ENCODE measurements at regions not wholly inside any gene's neighbourhood (a gene's known extent, or its start where the extent isn't known, plus 50 kb on each side); places are given as distances from the start of the nearest gene placed in this dataset.
A peak's percentile ranks its signal among the peaks of the same experiment; 100 is the strongest.

GRCh38 chr15:70200511-70201424, 103.1 kb upstream of the TLE3 start:
- peaks cover 15% of the 10 kb centered on the region for H3K4me1 ChIP-seq
- H3K4me3 ChIP-seq: no peak overlapping the region
- peaks cover 7% of the 10 kb centered on the region for H3K27me3 ChIP-seq
- no peaks in the 10 kb centered on the region for H3K36me3 ChIP-seq
- H3K9me3 ChIP-seq (replicated peaks): no peaks in the 10 kb centered on the region
- DNase-seq: peak in 1 of 2 experiments; percentile 27
- H3K27ac ChIP-seq: no peak overlapping the region

DNA sequence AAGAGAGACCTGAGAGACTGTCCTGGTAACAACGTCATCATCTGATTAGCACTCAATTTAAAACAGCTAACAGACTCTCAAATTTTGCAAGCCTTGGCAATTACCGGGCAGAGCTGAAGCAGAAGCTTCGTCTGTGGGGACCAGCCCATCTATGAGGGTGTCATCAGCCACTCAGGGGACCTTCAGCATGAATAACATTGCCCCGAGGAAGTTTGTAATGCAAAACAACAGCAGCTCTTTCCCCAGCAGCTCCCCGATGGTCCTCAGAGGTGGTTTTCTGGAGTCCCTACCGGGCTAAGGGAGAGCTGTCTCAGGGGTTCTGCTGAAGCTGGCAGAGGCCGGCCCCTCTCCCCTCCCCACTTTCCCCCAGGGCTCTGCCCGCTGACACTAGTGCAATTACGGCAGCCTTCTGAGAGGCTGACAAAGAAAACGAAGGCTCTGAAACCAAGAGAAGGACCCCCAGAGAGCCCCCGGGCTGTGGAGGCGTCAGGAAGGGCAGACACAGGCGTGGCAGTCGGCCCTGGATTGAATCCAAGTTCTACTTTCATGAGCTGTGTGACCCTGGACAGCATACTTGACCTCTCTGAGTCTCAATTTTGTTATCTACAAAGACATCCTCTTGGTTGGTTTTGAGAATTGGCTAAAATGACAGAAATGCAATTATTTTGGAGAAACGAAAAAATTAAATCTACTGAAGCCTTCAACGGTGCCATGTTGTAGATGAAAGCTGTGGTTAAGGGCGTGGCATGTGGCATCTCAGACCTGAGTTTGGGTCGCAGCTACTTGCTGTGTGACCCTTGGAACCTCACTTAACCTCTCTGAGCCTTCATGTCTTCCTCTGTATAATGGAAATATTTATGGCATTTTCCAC, 102.1 kb upstream of the TLE3 start:
- Histone ChIP-seq H3K4me3 (no peak overlapping the region), H3K27me3 (peaks cover 7% of the 10 kb centered on the region), H3K27ac (no peak overlapping the region), H3K36me3 (no peaks in the 10 kb centered on the region), H3K4me1 (peaks cover 19% of the 10 kb centered on the region), H3K9me3 (replicated peaks) (no peaks in the 10 kb centered on the region)
- no peak for DNase-seq

GRCh38 chr15:70199124-70199482, 101.4 kb upstream of the TLE3 start:
- Histone ChIP-seq H3K4me1 (peaks cover 19% of the 10 kb centered on the region), H3K4me3 (no peak overlapping the region), H3K27ac (no peak overlapping the region)

GRCh38 chr15:70198441-70199123, 100.9 kb upstream of the TLE3 start:
- H3K4me3 ChIP-seq: no peak overlapping the region
- H3K4me1 ChIP-seq: peaks cover 19% of the 10 kb centered on the region
- H3K27me3 ChIP-seq: peaks cover 7% of the 10 kb centered on the region
- no peaks in the 10 kb centered on the region for H3K36me3 ChIP-seq
- no peak for DNase-seq
- no peaks in the 10 kb centered on the region for H3K9me3 ChIP-seq (replicated peaks)
- H3K27ac ChIP-seq: no peak overlapping the region

More at GRCh38 chr15:70199124-70199482, 101.4 kb upstream of the TLE3 start:
- Histone ChIP-seq H3K9me3 (replicated peaks) (no peaks in the 10 kb centered on the region), H3K36me3 (no peaks in the 10 kb centered on the region), H3K27me3 (peaks cover 7% of the 10 kb centered on the region)
- no peak for DNase-seq

GRCh38 chr15:70197945-70198361, 100.2 kb upstream of the TLE3 start:
- DNase-seq: no peak
- no peak overlapping the region for H3K27ac ChIP-seq
- H3K9me3 ChIP-seq (replicated peaks): no peaks in the 10 kb centered on the region
- H3K4me3 ChIP-seq: no peak overlapping the region
- H3K36me3 ChIP-seq: no peaks in the 10 kb centered on the region
- peaks cover 7% of the 10 kb centered on the region for H3K27me3 ChIP-seq
- H3K4me1 ChIP-seq: peaks cover 19% of the 10 kb centered on the region

DNA sequence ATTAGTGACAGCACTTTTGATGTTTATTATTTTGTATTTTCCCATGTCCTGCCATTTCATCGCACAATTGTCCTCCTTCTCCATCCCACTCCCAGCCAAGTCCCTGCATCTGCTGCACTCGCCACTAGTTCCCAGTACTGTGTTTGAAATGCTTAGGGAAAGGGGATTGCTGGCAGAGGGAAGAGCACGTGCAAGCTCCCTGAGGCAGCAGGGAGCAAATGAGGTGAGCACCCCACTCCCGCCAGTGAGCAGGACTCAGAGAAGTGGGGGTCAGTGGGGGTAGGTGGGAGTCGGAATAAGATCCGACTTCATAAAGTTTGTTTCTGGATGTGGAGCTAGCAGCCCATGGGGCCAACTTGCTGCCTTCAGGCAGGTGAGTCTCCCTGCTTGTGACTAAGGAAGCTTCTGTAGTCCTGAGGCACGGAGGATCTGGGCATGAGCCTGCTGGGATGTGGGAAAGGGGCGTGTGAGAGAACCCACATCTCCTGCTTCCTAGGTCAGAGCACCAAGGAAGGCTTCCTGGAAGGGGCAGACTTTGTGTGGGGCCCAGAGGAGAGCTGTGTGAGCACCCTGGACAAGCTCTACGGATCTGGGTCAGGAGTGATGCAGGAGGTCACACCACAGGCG, 99.7 kb upstream of the TLE3 start:
- Histone ChIP-seq H3K27ac (no peak overlapping the region), H3K27me3 (peaks cover 7% of the 10 kb centered on the region), H3K4me1 (peaks cover 19% of the 10 kb centered on the region), H3K4me3 (no peak overlapping the region), H3K36me3 (no peaks in the 10 kb centered on the region), H3K9me3 (replicated peaks) (no peaks in the 10 kb centered on the region)
- DNase-seq: no peak

- H3K9me3 ChIP-seq (replicated peaks): peaks cover 3% of the 10 kb centered on the region; the same call in 1 of the 2 replicates
- H3K36me3 ChIP-seq: no peaks in the 10 kb centered on the region
- H3K4me1 ChIP-seq: peaks cover 19% of the 10 kb centered on the region
- peaks cover 7% of the 10 kb centered on the region for H3K27me3 ChIP-seq
- peak overlapping the region; percentile 39 for H3K27ac ChIP-seq
- peak; percentile 94 to 98 for DNase-seq
- H3K4me3 ChIP-seq: no peak overlapping the region
These were observed 98.9 kb upstream of the TLE3 start for GRCh38 chr15:70196372-70197316.

DNA sequence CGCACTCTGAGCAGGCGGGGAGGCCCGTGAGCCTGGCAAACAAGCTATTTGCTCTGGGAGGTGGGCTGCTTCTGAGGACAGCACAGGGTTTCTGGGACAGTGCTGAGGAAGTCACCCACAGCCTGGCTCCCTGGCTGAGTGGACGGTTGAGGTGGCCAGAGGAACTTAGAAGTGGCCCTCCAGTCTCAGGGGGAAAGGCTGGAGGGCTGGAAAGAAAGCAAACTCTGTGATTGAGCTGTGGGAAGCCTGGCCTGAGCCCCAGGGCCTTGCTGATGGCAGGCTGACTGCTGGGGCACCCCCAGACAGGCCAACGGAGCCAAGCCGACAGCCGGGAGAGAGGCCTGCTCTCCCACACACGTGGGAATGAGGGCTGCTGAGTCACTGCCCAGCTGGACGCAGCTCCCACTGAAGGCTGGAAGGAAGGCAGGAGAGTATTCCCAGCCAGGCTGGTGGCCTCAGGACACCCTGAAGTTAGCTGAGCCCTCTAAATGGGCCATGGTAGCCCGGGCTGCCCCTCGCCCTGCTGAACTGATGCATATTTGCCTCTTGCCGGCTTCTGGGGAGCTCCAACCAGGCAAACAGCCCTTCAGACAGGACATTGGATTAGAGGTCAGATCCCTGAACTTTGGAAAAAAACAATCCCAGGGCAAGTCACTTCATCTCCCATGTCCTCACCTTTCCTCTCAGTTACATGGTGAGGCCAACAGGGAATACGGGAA, 98.0 kb upstream of the TLE3 start:
- peak; percentile 86 to 87 for DNase-seq
- no peaks in the 10 kb centered on the region for H3K36me3 ChIP-seq
- H3K4me3 ChIP-seq: no peak overlapping the region
- H3K27ac ChIP-seq: peak overlapping the region; percentile 39
- H3K4me1 ChIP-seq: peaks cover 19% of the 10 kb centered on the region
- H3K27me3 ChIP-seq: peaks cover 7% of the 10 kb centered on the region
- peaks cover 3% of the 10 kb centered on the region; the same call in 1 of the 2 replicates for H3K9me3 ChIP-seq (replicated peaks)

GRCh38 chr15:70195171-70195570, 97.5 kb upstream of the TLE3 start:
- Histone ChIP-seq H3K4me1 (peaks cover 19% of the 10 kb centered on the region), H3K27ac (peak overlapping the region; percentile 39; the same call in 1 of the 2 replicates)
- no peak for DNase-seq

DNA sequence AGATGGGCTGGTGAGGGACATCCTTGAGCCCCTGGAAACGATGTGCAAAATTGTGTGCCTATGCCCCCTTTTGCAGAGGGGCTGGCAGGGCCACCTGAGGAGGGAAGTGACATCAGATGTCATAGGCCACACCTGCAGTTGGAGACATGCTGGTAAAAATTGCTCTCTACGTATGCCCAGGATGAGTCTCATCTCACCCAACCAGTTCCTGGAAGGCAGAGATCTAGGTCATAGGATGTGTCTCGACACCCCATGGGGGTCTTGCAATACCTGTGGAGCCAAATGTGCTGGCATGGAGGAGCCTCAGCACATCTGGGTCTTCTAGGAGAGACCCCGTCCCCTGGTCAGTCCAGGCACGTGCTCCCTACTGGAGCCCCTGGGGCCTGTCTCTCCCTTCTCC, 96.5 kb upstream of the TLE3 start:
- DNase-seq: no peak
- Histone ChIP-seq H3K4me3 (no peak overlapping the region), H3K27ac (no peak overlapping the region), H3K9me3 (replicated peaks) (peaks cover 3% of the 10 kb centered on the region; the same call in 1 of the 2 replicates), H3K4me1 (peaks cover 19% of the 10 kb centered on the region), H3K27me3 (no peaks in the 10 kb centered on the region), H3K36me3 (no peaks in the 10 kb centered on the region)

More at GRCh38 chr15:70195171-70195570, 97.5 kb upstream of the TLE3 start:
- Histone ChIP-seq H3K9me3 (replicated peaks) (peaks cover 3% of the 10 kb centered on the region; the same call in 1 of the 2 replicates), H3K36me3 (no peaks in the 10 kb centered on the region), H3K27me3 (peaks cover 4% of the 10 kb centered on the region), H3K4me3 (no peak overlapping the region)

- DNase-seq: no peak
- no peak overlapping the region for H3K4me3 ChIP-seq
These were observed 96.0 kb upstream of the TLE3 start for GRCh38 chr15:70193734-70194133.

GRCh38 chr15:70192490-70192889, 94.8 kb upstream of the TLE3 start:
- Histone ChIP-seq H3K4me1 (peaks cover 19% of the 10 kb centered on the region), H3K27ac (no peak overlapping the region)
- DNase-seq: no peak

More at GRCh38 chr15:70193734-70194133, 96.0 kb upstream of the TLE3 start:
- Histone ChIP-seq H3K27me3 (no peaks in the 10 kb centered on the region), H3K36me3 (no peaks in the 10 kb centered on the region), H3K27ac (no peak overlapping the region), H3K4me1 (peaks cover 19% of the 10 kb centered on the region), H3K9me3 (replicated peaks) (peaks cover 3% of the 10 kb centered on the region; the same call in 1 of the 2 replicates)

GRCh38 chr15:70192041-70192440, 94.3 kb upstream of the TLE3 start:
- no peak for DNase-seq
- Histone ChIP-seq H3K4me3 (no peak overlapping the region), H3K9me3 (replicated peaks) (peaks cover 3% of the 10 kb centered on the region; the same call in 1 of the 2 replicates), H3K36me3 (no peaks in the 10 kb centered on the region), H3K27ac (no peak overlapping the region), H3K4me1 (peaks cover 15% of the 10 kb centered on the region), H3K27me3 (no peaks in the 10 kb centered on the region)

More at GRCh38 chr15:70192490-70192889, 94.8 kb upstream of the TLE3 start:
- H3K9me3 ChIP-seq (replicated peaks): peaks cover 3% of the 10 kb centered on the region; the same call in 1 of the 2 replicates
- no peaks in the 10 kb centered on the region for H3K27me3 ChIP-seq
- H3K4me3 ChIP-seq: no peak overlapping the region
- no peaks in the 10 kb centered on the region for H3K36me3 ChIP-seq
